ENCODE measurements at regions not wholly inside any gene's neighbourhood (a gene's known extent, or its start where the extent isn't known, plus 50 kb on each side); places are given as distances from the start of the nearest gene placed in this dataset. TPM values are rescaled to one million over a fixed set of nuclear protein-coding genes. Genes with fewer than 3 reads are reported as not detected.

DNA sequence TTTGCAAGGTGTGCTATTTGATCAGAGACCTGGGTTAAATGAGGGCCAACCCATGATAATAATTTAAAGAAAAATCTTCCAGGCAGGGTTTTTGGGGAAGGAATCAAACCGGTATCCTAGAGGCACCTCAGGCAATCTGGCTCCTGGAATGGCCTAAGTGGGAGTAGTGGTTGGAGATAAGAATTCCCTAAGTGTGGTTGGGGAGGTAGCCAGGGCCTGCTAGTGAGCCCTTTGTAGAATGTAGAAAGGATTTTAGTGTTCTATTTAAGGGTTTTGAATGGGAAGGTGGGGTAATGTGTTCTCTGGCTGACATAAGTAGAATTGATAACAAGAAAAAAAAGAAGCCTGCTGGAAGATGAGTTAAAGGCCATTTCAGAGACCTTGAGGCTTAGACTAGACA lies 422.2 kb downstream of the XIRP2 start:
- 8 to 13% (median 9%) methylated on average over 1 of the region's 1 CpG for WGBS, 3 donors
- H3K36me3 ChIP-seq, result no peaks in the 10 kb centered on the region
- no peaks in the 10 kb centered on the region for H3K9me3 ChIP-seq
- DNase-seq, result no peak
- no peak overlapping the region for H3K27ac ChIP-seq
- intact Hi-C loops (cut with DNase I), result no loop called here
- no peaks in the 10 kb centered on the region for H3K27me3 ChIP-seq
- TF ChIP-seq, protein P1, sequence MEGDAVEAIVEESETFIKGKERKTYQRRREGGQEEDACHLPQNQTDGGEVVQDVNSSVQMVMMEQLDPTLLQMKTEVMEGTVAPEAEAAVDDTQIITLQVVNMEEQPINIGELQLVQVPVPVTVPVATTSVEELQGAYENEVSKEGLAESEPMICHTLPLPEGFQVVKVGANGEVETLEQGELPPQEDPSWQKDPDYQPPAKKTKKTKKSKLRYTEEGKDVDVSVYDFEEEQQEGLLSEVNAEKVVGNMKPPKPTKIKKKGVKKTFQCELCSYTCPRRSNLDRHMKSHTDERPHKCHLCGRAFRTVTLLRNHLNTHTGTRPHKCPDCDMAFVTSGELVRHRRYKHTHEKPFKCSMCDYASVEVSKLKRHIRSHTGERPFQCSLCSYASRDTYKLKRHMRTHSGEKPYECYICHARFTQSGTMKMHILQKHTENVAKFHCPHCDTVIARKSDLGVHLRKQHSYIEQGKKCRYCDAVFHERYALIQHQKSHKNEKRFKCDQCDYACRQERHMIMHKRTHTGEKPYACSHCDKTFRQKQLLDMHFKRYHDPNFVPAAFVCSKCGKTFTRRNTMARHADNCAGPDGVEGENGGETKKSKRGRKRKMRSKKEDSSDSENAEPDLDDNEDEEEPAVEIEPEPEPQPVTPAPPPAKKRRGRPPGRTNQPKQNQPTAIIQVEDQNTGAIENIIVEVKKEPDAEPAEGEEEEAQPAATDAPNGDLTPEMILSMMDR (IDR thresholded peaks at IDR 0.05), result no peak
- no peak for TF ChIP-seq POLR2A (IDR thresholded peaks at IDR 0.05)
- TF ChIP-seq EP300 (IDR thresholded peaks at IDR 0.05), result no peak
- H3K4me1 ChIP-seq (ENCODE audit: insufficient read depth), result no peaks in the 10 kb centered on the region
- no peak overlapping the region for H3K4me3 ChIP-seq

Small RNA genes lying in the stretch of these regions (small RNA-seq; reads per million reads assigned to genes)
- not detected for gene RNU7-148P
